HepG2 (cell line): ENCODE measurements at regions not wholly inside any gene's neighbourhood (a gene's known extent, or its start where the extent isn't known, plus 50 kb on each side); places are given as distances from the start of the nearest gene placed in this dataset.

Source experiments
- ATAC-seq: fragments of 200-7000 bp; cut with Tn5 transposase; 3 replicates; pipeline ENCODE4 v1.9.1; 2020; ENCODE audit warnings: mild to moderate bottlenecking, moderate library complexity
- BruUV-seq: library from RNA; stranded (reverse); fragments of 400-500 nt; replicated peaks from 2 replicates; lab custom pipeline; 2021; lab: Mats Ljungman, UMichigan
- CTCF ChIA-PET: fragments of 300-600 bp; formaldehyde crosslinking; extraction: SDS; loops from one replicate; lab custom pipeline; 2021; ENCODE audit warnings: low total read pairs, inconsistent platforms, low intra/inter-chr PET ratio; lab: Yijun Ruan, JAX
- POLR2A ChIA-PET: fragments of 350-600 bp; sonication (Branson Sonifier 250); formaldehyde crosslinking; loops from one replicate; lab custom pipeline; 2020; ENCODE audit warnings: antibody characterized with exemption, inconsistent platforms; lab: Yijun Ruan, JAX
- DNase-seq: peaks from one replicate; pipeline ENCODE4 v3.0.0-alpha.2; 2015; ENCODE audit warnings: low spot score
- FAIRE-seq: peaks from 3 replicates; lab custom pipeline; 2011; peaks lifted over from hg19 to GRCh38; lab: Jason Lieb, UNC
- H2AFZ ChIP-seq: one replicate; pipeline ENCODE4 v1.6.1; 2011; ENCODE audit warnings: low read length, inconsistent platforms
- H3K27ac ChIP-seq: fragments of 300-600 bp; 3 replicates; pipeline ENCODE4 v1.8.0; 2011; ENCODE audit warnings: mixed run types, mild to moderate bottlenecking, mixed read lengths, low read length, inconsistent platforms; ENCODE audit not compliant: insufficient read depth; ENCODE audit errors: extremely low read length
- H3K27me3 ChIP-seq, 2 experiments: fragments of 200-600 bp in 1 of 2; 2 replicates in 1 of 2; 3 replicates in 1 of 2; pipeline versions ENCODE4 v1.6.0 to v1.8.0; 2011; ENCODE audit warnings: low read length in 2 of 2, mild to moderate bottlenecking in 2 of 2, moderate library complexity in 2 of 2, inconsistent platforms in 1 of 2; ENCODE audit not compliant: insufficient read depth in 2 of 2, control insufficient read depth in 1 of 2
- H3K36me3 ChIP-seq, 2 experiments: fragments of 200-600 bp in 1 of 2; replicated peaks in 1 of 2; 2 replicates in 1 of 2; 3 replicates in 1 of 2; pipeline versions ENCODE4 v1.5.1 to v1.8.0; 2011; ENCODE audit warnings: low read length in 2 of 2, inconsistent platforms in 1 of 2; ENCODE audit not compliant: insufficient read depth in 2 of 2, control insufficient read depth in 1 of 2
- H3K4me1 ChIP-seq: 2 replicates; pipeline ENCODE4 v1.5.1; 2012; ENCODE audit warnings: low read length, inconsistent platforms; ENCODE audit not compliant: insufficient read depth
- H3K4me2 ChIP-seq: 2 replicates; pipeline ENCODE4 v1.6.0; 2011; ENCODE audit warnings: low read depth, low read length, inconsistent platforms
- H3K4me3 ChIP-seq, 3 experiments: fragments of 200-600 bp in 1 of 3; sonication (generic), shearing (Covaris generic) in 1 of 3; replicated peaks in 1 of 3; 2 replicates each; pipeline ENCODE4 v1.5.1; 2011 to 2016; ENCODE audit warnings: low read length in 3 of 3, inconsistent platforms in 2 of 3, low read depth in 2 of 3, mild to moderate bottlenecking in 2 of 3, control low read depth in 1 of 3, mixed read lengths in 1 of 3; ENCODE audit not compliant: insufficient read depth in 1 of 3
- H3K79me2 ChIP-seq: one replicate; pipeline ENCODE4 v1.6.1; 2011; ENCODE audit warnings: low read length, inconsistent platforms; ENCODE audit not compliant: insufficient read depth
- H3K9ac ChIP-seq: 2 replicates; pipeline ENCODE4 v1.6.0; 2011; ENCODE audit warnings: mild to moderate bottlenecking, low read depth, low read length, inconsistent platforms; ENCODE audit not compliant: insufficient read depth
- H3K9me3 ChIP-seq: 2 replicates; pipeline ENCODE4 v1.5.1; 2012; ENCODE audit warnings: mild to moderate bottlenecking, low read length
- H4K20me1 ChIP-seq: 2 replicates; pipeline ENCODE4 v1.6.0; 2011; ENCODE audit warnings: inconsistent platforms, mild to moderate bottlenecking, low read length, moderate library complexity; ENCODE audit not compliant: insufficient read depth
- DBP ChIP-seq: sonication (generic); formaldehyde crosslinking; IDR thresholded peaks from 2 replicates; pipeline ENCODE4 v1.4.0; 2020; ENCODE audit warnings: missing genetic modification reagents; ENCODE audit errors: not compliant biosample characterization
- DR1 ChIP-seq: sonication (generic); formaldehyde crosslinking; IDR thresholded peaks from 2 replicates; pipeline ENCODE4 v1.8.0; 2021; ENCODE audit warnings: mild to moderate bottlenecking, missing genetic modification reagents, inconsistent platforms
- FUBP1 ChIP-seq: sonication (generic); formaldehyde crosslinking; IDR thresholded peaks from 2 replicates; pipeline ENCODE4 v1.5.1; 2020; ENCODE audit warnings: missing genetic modification reagents, mild to moderate bottlenecking, borderline replicate concordance
- GFI1 ChIP-seq: sonication (generic); formaldehyde crosslinking; IDR thresholded peaks from 2 replicates; pipeline ENCODE4 v1.5.0; 2020; ENCODE audit warnings: missing genetic modification reagents, mild to moderate bottlenecking, borderline replicate concordance
- HOXA3 ChIP-seq: sonication (generic); formaldehyde crosslinking; IDR thresholded peaks from 2 replicates; pipeline ENCODE4 v1.5.0; 2020; ENCODE audit warnings: missing genetic modification reagents
- IRF1 ChIP-seq: sonication (generic); formaldehyde crosslinking; IDR thresholded peaks from 2 replicates; pipeline ENCODE4 v1.4.0; 2020; ENCODE audit warnings: low read depth, mild to moderate bottlenecking, missing genetic modification reagents
- IRX3 ChIP-seq: sonication (generic); formaldehyde crosslinking; IDR thresholded peaks from 2 replicates; pipeline ENCODE4 v1.8.1; 2023; ENCODE audit warnings: mild to moderate bottlenecking, low read depth, missing genetic modification reagents, borderline replicate concordance
- KDM6A ChIP-seq: IDR thresholded peaks from 2 replicates; pipeline ENCODE4 v1.6.1; 2016; ENCODE audit warnings: low read depth
- NFE2L2 ChIP-seq: fragments of 150-350 bp; IDR thresholded peaks from 2 replicates; pipeline ENCODE4 v1.6.1; 2014; ENCODE audit warnings: low read length
- SAFB2 ChIP-seq: sonication (generic); formaldehyde crosslinking; IDR thresholded peaks from 2 replicates; pipeline ENCODE4 v1.5.1; 2020; ENCODE audit warnings: missing genetic modification reagents, low read depth, mild to moderate bottlenecking, borderline replicate concordance
- SALL2 ChIP-seq: sonication (generic); formaldehyde crosslinking; IDR thresholded peaks from 2 replicates; pipeline ENCODE4 v1.8.1; 2023; ENCODE audit warnings: mild to moderate bottlenecking, missing genetic modification reagents, inconsistent platforms
- SP5 ChIP-seq: IDR thresholded peaks from 2 replicates; pipeline ENCODE4 v1.6.1; 2016; ENCODE audit warnings: low read depth, borderline replicate concordance
- ZBTB39 ChIP-seq: sonication (generic); formaldehyde crosslinking; IDR thresholded peaks from 2 replicates; pipeline ENCODE4 v1.5.0; 2020; ENCODE audit warnings: missing genetic modification reagents
- ZNF335 ChIP-seq: sonication (generic); formaldehyde crosslinking; IDR thresholded peaks from 2 replicates; pipeline ENCODE4 v1.4.0; 2020; ENCODE audit warnings: missing genetic modification reagents
- ZNF589 ChIP-seq: sonication (generic); formaldehyde crosslinking; conservative IDR thresholded peaks from 2 replicates; pipeline ENCODE4 v1.8.0; 2022; ENCODE audit warnings: mild to moderate bottlenecking, moderate library complexity, missing genetic modification reagents
- WGBS: methylation state at CpG from one replicate; pipeline ENCODE4 v1.1.6; 2017; ENCODE audit warnings: low lambda C conversion rate; 5-methylcytosine and 5-hydroxymethylcytosine counted together
- in situ Hi-C: cut with HindIII; loops from 2 replicates; pipeline ENCODE4 v1.10.0; 2017; ENCODE audit warnings: low pct_unique_long_range_greater_than_20kb; ENCODE audit not compliant: extremely low pct_ligation_motif_present
- intact Hi-C: fragments of 100-400 bp; cut with micrococcal nuclease; formaldehyde crosslinking; loops from one replicate; pipeline ENCODE4 v1.10.0; 2022; ENCODE audit not compliant: unreplicated experiment

GRCh38 chr2:64258566-64258965, 114.3 kb upstream of the PELI1 start:
- no peak overlapping the region for H3K4me3 ChIP-seq
- H3K36me3 ChIP-seq, result no peaks in the 10 kb centered on the region
- no peak for ATAC-seq
- H4K20me1 ChIP-seq, result no peaks in the 10 kb centered on the region
- DNase-seq, result no peak
- in situ Hi-C loops (no loop called here), intact Hi-C loops (no loop called here)
- POLR2A ChIA-PET, result no interaction called here
- H3K9ac ChIP-seq, result no peak overlapping the region
- H3K27me3 ChIP-seq, result peaks cover 2 to 11% of the 10 kb centered on the region in 2 experiments; a peak in 2 of 5 replicates
- H3K9me3 ChIP-seq, result no peaks in the 10 kb centered on the region
- H3K79me2 ChIP-seq, result no peaks in the 10 kb centered on the region
- H2AFZ ChIP-seq, result no peak overlapping the region
- peaks cover 8% of the 10 kb centered on the region; the same call in 1 of the 2 replicates for H3K4me1 ChIP-seq
- no TSS peak for BruUV-seq
- no peak overlapping the region for H3K4me2 ChIP-seq
- 78% methylated on average over 5 of the region's 5 CpGs for WGBS
- CTCF ChIA-PET, result no interaction called here
- H3K27ac ChIP-seq, result no peak overlapping the region
- no peak for FAIRE-seq
- TF ChIP-seq KDM6A (CRISPR knock-in tag) (no peak), DBP (CRISPR knock-in tag) (no peak), SAFB2 (CRISPR knock-in tag) (no peak), DR1 (CRISPR knock-in tag) (no peak), IRF1 (CRISPR knock-in tag) (no peak), HOXA3 (CRISPR knock-in tag) (no peak), ZNF589 (CRISPR knock-in tag) (no peak), SP5 (no peak), GFI1 (CRISPR knock-in tag) (no peak), ZBTB39 (CRISPR knock-in tag) (no peak), NFE2L2 (no peak), IRX3 (no peak), ZNF335 (CRISPR knock-in tag) (no peak), SALL2 (no peak), FUBP1 (no peak)
